ENCODE measurements at regions not wholly inside any gene's neighbourhood (a gene's known extent, or its start where the extent isn't known, plus 50 kb on each side); places are given as distances from the start of the nearest gene placed in this dataset.
"Not testable (repeated sequence)": the region's sequence is repeated elsewhere in the genome, so short reads cannot be mapped to it uniquely, and the experiment has no call there.

GRCh38 chr7:138221388-138221787, 145.1 kb downstream of the AKR1D1 start:
- DNase-seq: not testable (repeated sequence)

- DNase-seq: no peak
Observed at GRCh38 chr7:138223402-138223879, 147.2 kb downstream of the AKR1D1 start.

DNA sequence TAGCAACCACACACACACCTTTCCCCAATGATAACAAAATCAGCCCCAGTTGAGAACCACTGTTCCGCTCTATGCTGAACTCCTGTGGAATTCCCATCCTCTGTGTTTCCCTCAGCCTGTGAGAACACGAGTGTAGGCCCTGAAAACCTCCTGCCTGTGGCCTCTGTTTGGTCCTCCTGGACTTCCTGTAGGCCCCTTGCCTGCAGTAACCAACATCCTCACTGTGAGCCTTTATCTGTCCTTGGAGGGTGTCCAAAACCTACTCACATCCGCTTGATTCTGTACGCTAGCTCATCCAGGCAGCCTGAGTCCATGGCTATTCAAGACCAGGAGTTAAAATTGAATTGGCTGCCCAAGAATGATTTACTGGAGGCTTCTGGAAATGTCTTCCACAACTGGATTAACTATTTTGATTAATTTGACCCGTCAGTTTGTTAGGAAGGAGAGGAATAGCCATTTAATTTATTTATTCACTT, 149.8 kb downstream of the AKR1D1 start:
- DNase-seq: peak; percentile 94 to 95

GRCh38 chr7:138226745-138227279, 150.6 kb downstream of the AKR1D1 start:
- no peak for DNase-seq

GRCh38 chr7:138228119-138228518, 151.9 kb downstream of the AKR1D1 start:
- no peak for DNase-seq

DNA sequence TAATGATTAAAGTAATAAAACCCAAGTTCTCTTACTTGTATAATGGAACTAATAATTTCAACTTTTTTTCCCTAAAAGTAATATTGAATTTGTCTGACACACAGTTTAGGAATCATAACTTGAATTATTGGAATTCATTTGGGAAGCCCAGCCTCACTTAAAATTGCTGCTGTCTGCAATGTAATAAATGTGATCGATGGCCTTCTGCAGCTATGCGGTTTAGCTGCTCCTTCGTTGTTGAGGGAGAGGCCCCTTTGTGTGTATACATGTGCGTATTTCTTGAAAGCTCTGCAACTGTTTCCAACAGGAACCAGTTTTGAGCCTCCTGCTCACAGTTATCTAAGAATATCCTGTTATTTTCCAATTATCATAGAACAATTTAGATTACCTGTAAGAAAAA, 152.5 kb downstream of the AKR1D1 start:
- DNase-seq: no peak

GRCh38 chr7:138233189-138233588, 156.9 kb downstream of the AKR1D1 start:
- DNase-seq: no peak

DNA sequence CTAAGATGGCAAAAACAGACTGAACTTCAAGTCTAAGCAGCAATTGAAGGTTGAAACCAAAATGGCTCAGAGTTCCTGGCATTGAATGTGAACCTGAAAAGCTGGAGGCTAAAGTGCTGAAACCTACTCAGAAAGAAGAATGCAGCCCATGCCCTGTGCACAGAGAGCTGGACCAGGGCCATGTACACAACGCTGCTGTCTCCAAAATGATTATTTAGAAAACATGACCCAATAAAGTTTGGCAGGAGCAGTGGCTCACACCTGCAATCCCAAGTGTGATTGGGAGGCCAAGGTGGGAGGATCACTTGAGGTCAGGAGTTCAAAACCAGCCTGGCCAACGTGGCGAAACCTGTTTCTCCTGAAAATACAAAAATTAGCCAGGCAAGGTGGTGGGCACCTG, 158.9 kb downstream of the AKR1D1 start:
- no peak for DNase-seq

- no peak for DNase-seq
Observed at GRCh38 chr7:138237995-138238394, 161.7 kb downstream of the AKR1D1 start.

- no peak for DNase-seq
Observed at GRCh38 chr7:138238734-138239659, 162.7 kb downstream of the AKR1D1 start.

DNA sequence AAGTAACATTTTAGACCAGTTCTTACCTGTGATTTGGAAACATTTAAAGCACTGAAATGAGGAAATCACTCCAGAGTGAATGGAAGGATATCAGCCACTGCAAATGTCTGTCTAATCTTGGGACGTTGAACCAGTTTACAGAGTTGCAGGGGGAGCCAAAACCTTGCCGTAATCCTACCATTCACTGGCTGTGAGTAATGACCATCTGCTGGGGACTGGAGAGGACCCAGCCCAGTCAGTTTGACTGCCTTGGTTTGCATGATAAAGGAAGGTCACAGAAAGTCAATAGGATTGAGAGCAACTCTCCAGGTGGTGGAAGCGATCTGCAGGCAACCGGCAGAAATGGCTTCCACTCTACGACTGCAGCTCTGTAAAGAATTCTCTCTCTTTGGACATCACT, 167.2 kb downstream of the AKR1D1 start:
- DNase-seq: no peak

GRCh38 chr7:138243836-138244235, 167.6 kb downstream of the AKR1D1 start:
- no peak for DNase-seq

DNA sequence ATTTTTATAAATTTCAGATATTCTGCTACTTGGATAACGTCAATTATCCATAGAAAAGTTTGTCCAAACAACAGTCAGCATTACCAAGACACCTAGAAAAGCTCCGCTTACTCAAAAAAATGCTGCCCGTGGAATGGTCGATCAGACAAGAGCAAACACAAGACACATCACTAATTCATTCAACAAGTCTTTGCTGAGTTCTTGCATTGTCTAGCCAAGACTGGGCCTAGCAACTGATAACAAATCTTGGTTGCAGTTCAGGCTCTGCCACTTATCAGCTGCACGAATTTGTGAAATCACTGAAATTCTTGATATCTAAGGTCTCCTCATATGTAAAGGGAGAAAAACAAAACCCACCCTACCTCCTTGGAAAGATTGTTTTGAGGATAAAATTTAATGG, 168.3 kb downstream of the AKR1D1 start:
- no peak for DNase-seq

DNA sequence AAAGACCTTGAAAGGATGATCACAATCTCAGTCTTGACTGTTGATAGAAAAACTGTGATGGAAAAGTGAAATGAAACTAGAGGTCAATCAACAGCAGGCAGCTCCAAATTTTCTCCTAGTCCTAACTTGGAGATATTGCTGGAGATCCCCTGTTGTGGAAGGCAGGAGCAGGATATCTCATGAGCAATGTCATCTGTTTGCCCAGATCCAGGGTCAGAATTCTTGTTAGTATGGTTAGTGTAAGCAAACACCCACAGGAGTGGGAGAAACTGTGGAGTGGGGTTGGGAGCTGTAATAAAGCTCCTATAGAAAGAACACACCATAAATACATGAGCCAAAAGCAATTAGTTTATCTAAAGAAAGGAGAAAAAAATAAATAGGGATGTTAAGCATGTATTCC, 169.0 kb downstream of the AKR1D1 start:
- no peak for DNase-seq

DNA sequence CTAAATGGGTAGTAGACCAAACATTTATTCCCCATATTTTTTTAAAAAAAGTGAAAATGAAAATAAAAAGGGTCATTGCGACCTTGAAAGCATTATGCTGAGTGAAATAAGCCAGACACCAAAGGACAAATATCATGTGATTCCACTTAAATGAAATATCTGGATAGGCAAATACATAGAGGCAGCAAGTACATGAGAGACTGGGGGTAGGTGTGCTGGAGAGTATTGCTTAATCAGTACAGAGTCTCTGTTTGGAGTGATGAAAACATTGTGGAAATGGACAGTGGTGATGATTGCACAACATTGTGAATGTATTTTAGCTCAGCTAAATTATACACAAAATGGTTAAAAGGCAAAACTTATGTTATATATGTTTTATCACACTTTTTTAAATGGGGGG, 169.4 kb downstream of the AKR1D1 start:
- DNase-seq: no peak

GRCh38 chr7:138246428-138246827, 170.2 kb downstream of the AKR1D1 start:
- DNase-seq: no peak

GRCh38 chr7:138247081-138247480, 170.8 kb downstream of the AKR1D1 start:
- DNase-seq: no peak

GRCh38 chr7:138247568-138248333, 171.5 kb downstream of the AKR1D1 start:
- DNase-seq: no peak

- no peak for DNase-seq
Observed at GRCh38 chr7:138248609-138249008, 172.3 kb downstream of the AKR1D1 start.

DNA sequence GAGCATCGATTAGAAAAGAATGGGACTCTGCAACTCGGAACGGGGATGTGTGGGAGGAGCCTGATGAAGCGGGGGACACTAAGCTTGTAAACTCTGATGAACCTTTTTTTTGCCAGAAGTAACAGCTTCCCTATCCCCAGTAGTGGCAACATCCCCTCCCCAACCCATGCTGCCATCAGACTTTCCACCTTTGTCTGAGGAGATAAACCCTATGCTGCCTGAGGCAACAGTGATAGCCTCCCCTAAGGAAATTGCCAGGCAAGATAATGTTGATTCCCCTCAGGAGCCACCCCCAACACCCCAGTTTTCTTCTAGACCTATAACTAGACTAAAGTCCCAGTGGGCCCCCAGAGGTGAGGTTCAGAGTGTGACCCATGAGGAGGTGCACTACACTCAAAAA, 173.7 kb downstream of the AKR1D1 start:
- no peak for DNase-seq

- DNase-seq: not testable (repeated sequence)
Observed at GRCh38 chr7:138252666-138253065, 176.4 kb downstream of the AKR1D1 start.

GRCh38 chr7:138254444-138254843, 178.2 kb downstream of the AKR1D1 start:
- DNase-seq: no peak

GRCh38 chr7:138257459-138258196, 181.4 kb downstream of the AKR1D1 start:
- peak; percentile 95 to 97 for DNase-seq

Data from Kasumi-1 (cell line).